ENCODE measurements at regions not wholly inside any gene's neighbourhood (a gene's known extent, or its start where the extent isn't known, plus 50 kb on each side); places are given as distances from the start of the nearest gene placed in this dataset.

GRCh38 chr5:123845356-123846100 is 333.6 kb downstream of the CSNK1G3 start:
- Histone ChIP-seq H3K23me2 (ENCODE audit: insufficient read length, low read depth, low read length, poor library complexity, severe bottlenecking) (no peaks in the 10 kb centered on the region), H2BK12ac (ENCODE audit: insufficient read length, low read depth, low read length) (no peak overlapping the region), H4K91ac (ENCODE audit: insufficient read length, low read depth, low read length) (no peak overlapping the region), H3K4me1 (ENCODE audit: insufficient read depth, low read length) (no peaks in the 10 kb centered on the region), H3K18ac (ENCODE audit: insufficient read length, low read depth, low read length) (no peak overlapping the region), H3K4me2 (ENCODE audit: insufficient read depth, insufficient read length, low read length) (no peak overlapping the region), H3K56ac (ENCODE audit: insufficient read length, low read depth, low read length) (no peak overlapping the region), H3K27me3 (ENCODE audit: insufficient read depth, low read length) (no peaks in the 10 kb centered on the region), H2BK120ac (ENCODE audit: low read depth, low read length, poor library complexity, severe bottlenecking) (no peak overlapping the region), H2AK5ac (ENCODE audit: insufficient read length, low read length) (no peak overlapping the region), H4K8ac (replicated peaks; ENCODE audit: insufficient read length, low read depth, low read length) (no peak overlapping the region), H3K23ac (ENCODE audit: insufficient read length, low read depth, low read length) (no peak overlapping the region), H3K9me3 (ENCODE audit: control insufficient read depth, low read depth, low read length) (no peaks in the 10 kb centered on the region), H3T11ph (ENCODE audit: low read length) (no peak overlapping the region), H3K9ac (ENCODE audit: extremely low read depth, insufficient read length, low read length) (no peak overlapping the region), H2BK15ac (ENCODE audit: low read depth, low read length) (no peak overlapping the region), H3K4ac (ENCODE audit: low read depth, low read length) (no peak overlapping the region), H2AFZ (ENCODE audit: low read length) (no peak overlapping the region), H3K14ac (ENCODE audit: insufficient read depth, low read length) (no peak overlapping the region), H4K5ac (ENCODE audit: insufficient read length, low read depth, low read length) (no peak overlapping the region), H3K27ac (ENCODE audit: insufficient read length, low read depth, low read length) (no peak overlapping the region), H3K79me1 (ENCODE audit: insufficient read depth, low read depth, low read length, poor library complexity, severe bottlenecking) (no peaks in the 10 kb centered on the region), H2BK5ac (ENCODE audit: insufficient read length, low read length) (no peak overlapping the region), H3K79me2 (ENCODE audit: insufficient read depth, low read length) (no peaks in the 10 kb centered on the region), H2BK20ac (ENCODE audit: low read depth, low read length, poor library complexity, severe bottlenecking) (no peak overlapping the region), H4K20me1 (ENCODE audit: control insufficient read depth, insufficient read depth, insufficient read length) (no peaks in the 10 kb centered on the region)
- Mint-ChIP-seq H3K4me1 (peaks cover 3 to 5% of the 10 kb centered on the region in 2 experiments; a peak in 3 of 4 replicates), H3K9me3 (peaks cover 4 to 10% of the 10 kb centered on the region in 2 experiments; a peak in 4 of 5 replicates), H3K27me3 (ENCODE audit: low read depth) (no peaks in the 10 kb centered on the region), H3K27ac (no peak overlapping the region), H3K36me3 (ENCODE audit: insufficient read depth in 1 of 3, low read depth in 3 of 3) (peaks cover under 1 to 14% (median 5%) of the 10 kb centered on the region in 3 experiments; a peak in 5 of 7 replicates), H3K4me3 (no peak overlapping the region)
- TF ChIP-seq CTCF (conservative IDR thresholded peaks at IDR 0.05): no peak
- WGBS (ENCODE audit: extremely low coverage, insufficient read length, low lambda C conversion rate): no CpG with 5 or more reads among the region's 6 CpGs
- no peak for DNase-seq
